HG03571 (cell line): ENCODE measurements at regions not wholly inside any gene's neighbourhood (a gene's known extent, or its start where the extent isn't known, plus 50 kb on each side); places are given as distances from the start of the nearest gene placed in this dataset.

Experiments
- ATAC-seq: cut with Tn5 transposase; IDR thresholded peaks from one replicate; pipeline ENCODE4 v1.9.1; 2021; ENCODE audit not compliant: unreplicated experiment

GRCh38 chr10:10831085-10831484, 186.6 kb upstream of the CELF2 start:
- ATAC-seq = no peak

- no peak for ATAC-seq
Measured at GRCh38 chr10:10833955-10834354, 183.7 kb upstream of the CELF2 start.

- no peak for ATAC-seq
Measured at GRCh38 chr10:10844251-10844650, 173.4 kb upstream of the CELF2 start.

GRCh38 chr10:10845185-10845584, 172.5 kb upstream of the CELF2 start:
- ATAC-seq = no peak

GRCh38 chr10:10845826-10846503, 171.7 kb upstream of the CELF2 start:
- ATAC-seq = no peak

GRCh38 chr10:10846504-10846900, 171.2 kb upstream of the CELF2 start:
- ATAC-seq = no peak

GRCh38 chr10:10847387-10847786, 170.3 kb upstream of the CELF2 start:
- ATAC-seq = no peak

- no peak for ATAC-seq
Measured at GRCh38 chr10:10848488-10849111, 169.1 kb upstream of the CELF2 start.

GRCh38 chr10:10849306-10849705, 168.4 kb upstream of the CELF2 start:
- no peak for ATAC-seq

- ATAC-seq = no peak
Measured at GRCh38 chr10:10850214-10850613, 167.5 kb upstream of the CELF2 start.

- ATAC-seq = no peak
Measured at GRCh38 chr10:10852464-10852863, 165.2 kb upstream of the CELF2 start.

- ATAC-seq = no peak
Measured at GRCh38 chr10:10853954-10854353, 163.7 kb upstream of the CELF2 start.

- ATAC-seq = no peak
Measured at GRCh38 chr10:10854725-10855124, 162.9 kb upstream of the CELF2 start.

GRCh38 chr10:10855151-10855581, 162.5 kb upstream of the CELF2 start:
- ATAC-seq = no peak

GRCh38 chr10:10860455-10860976, 157.2 kb upstream of the CELF2 start:
- no peak for ATAC-seq

GRCh38 chr10:10865303-10865702, 152.4 kb upstream of the CELF2 start:
- ATAC-seq = no peak

- no peak for ATAC-seq
Measured at GRCh38 chr10:10865913-10866312, 151.8 kb upstream of the CELF2 start.

GRCh38 chr10:10869592-10869991, 148.1 kb upstream of the CELF2 start:
- peak; percentile 82 for ATAC-seq

- peak; percentile 65 for ATAC-seq
Measured at GRCh38 chr10:10870523-10871241, 147.0 kb upstream of the CELF2 start.

- no peak for ATAC-seq
Measured at GRCh38 chr10:10871352-10871751, 146.3 kb upstream of the CELF2 start.

- ATAC-seq = no peak
Measured at GRCh38 chr10:10872035-10872673, 145.5 kb upstream of the CELF2 start.
